GM23248 (cell line): ENCODE measurements at regions not wholly inside any gene's neighbourhood (a gene's known extent, or its start where the extent isn't known, plus 50 kb on each side); places are given as distances from the start of the nearest gene placed in this dataset.

Source experiments
- EZH2 ChIP-seq: fragments of 200-600 bp; sonication (generic); IDR thresholded peaks from 2 replicates; pipeline ENCODE4 v1.6.1; 2018; ENCODE audit warnings: antibody characterized with exemption, mild to moderate bottlenecking; ENCODE audit not compliant: insufficient read depth, poor library complexity, severe bottlenecking
- EZH2phosphoT487 ChIP-seq: fragments of 200-600 bp; sonication (generic); IDR thresholded peaks from 2 replicates; pipeline ENCODE4 v1.6.1; 2018; ENCODE audit warnings: antibody characterized with exemption, moderate library complexity, mild to moderate bottlenecking, low read depth; ENCODE audit not compliant: insufficient read depth

- no peak for TF ChIP-seq EZH2
- TF ChIP-seq EZH2phosphoT487: no peak
Observed at GRCh38 chr2:5982193-5982902, 290.2 kb downstream of the SOX11 start.
